GM18861 (cell line): ENCODE measurements at regions not wholly inside any gene's neighbourhood (a gene's known extent, or its start where the extent isn't known, plus 50 kb on each side); places are given as distances from the start of the nearest gene placed in this dataset.

Experiments
- ATAC-seq: cut with Tn5 transposase; IDR thresholded peaks from one replicate; pipeline ENCODE4 v1.9.1; 2021; ENCODE audit not compliant: unreplicated experiment

DNA sequence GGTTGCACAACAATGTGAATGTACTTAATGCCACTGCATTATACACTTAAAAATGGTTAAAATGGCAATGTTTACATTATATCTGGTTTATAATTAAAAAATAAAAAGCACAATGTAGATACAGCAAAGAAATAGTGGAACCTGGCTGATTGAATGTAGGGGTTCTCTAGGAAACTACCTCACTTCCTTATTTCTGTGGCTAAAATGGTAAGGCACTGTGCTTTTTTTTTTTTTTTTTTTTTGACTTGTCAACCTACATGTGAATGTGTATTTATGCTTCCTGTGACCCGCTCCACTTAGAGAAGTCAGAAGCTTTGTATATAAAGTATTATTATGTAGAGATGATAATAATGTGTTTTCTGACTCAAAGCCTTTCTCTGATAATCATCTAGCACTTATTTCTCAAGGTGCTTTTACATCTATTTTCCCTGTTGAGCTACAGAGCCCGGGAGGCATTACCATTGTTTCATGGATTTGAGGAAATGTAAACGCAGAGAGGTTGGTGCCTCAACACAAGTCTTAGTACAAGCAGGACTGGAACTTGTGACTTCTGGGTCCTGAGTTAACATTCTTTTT, 55.0 kb downstream of the SOX4 start:
- peak; percentile 63 for ATAC-seq

DNA sequence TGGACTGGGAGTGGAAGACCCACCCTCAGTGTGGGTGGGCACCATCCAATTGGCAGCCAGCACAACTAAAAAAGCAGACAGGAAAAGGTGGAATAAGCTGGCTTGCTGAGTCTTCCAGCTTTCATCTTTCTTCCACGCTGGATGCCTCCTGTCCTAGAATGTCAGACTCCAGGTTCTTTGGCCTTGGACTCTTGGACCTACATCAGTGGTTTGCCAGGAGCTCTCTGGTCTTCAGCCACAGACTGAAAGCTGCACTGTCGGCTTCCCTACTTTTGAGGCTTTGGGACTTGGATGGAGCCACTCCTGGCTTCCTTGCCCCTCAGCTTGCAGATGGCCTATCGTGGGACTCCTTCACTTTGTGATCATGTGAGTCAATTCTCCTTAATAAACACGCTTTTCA, 59.8 kb downstream of the SOX4 start:
- no peak for ATAC-seq

DNA sequence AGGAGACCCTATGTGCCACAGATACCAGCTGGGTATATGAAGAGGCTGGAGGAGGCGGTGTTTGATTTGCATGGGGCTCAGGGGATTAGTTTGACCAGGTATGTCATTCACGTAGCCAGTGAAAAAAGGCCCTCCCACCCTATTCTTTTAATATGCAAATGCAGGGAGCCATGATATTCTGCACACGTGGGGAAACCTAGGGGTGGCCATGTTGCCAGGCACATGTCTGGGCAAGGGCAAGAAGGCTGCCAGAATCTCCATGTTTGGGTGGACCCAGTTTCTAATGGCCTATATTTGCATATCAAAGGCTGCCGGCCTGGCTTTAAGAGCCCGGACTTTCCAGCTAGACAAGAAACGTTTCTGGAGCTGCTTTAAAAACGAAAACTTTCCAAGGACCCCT, 60.4 kb downstream of the SOX4 start:
- ATAC-seq = no peak

DNA sequence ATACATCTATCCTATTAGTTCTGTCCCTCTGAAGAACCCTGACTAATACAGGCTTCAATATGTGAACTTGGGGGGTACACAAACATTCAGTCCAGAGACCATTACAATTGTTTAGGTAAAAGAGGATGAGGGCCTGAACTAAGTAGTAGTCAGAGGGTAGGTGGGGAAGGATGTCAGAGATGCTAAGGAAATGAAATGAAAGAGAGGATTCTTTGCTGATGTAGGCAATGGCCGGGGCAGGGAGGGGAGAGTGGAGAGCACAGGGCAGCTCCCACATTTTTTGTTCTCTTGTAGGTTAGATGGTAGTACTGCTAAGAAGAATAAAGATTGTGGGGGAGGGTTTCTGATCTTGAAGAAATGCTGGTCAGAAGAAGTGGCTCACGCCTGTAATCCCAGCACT, 60.8 kb downstream of the SOX4 start:
- ATAC-seq = no peak

DNA sequence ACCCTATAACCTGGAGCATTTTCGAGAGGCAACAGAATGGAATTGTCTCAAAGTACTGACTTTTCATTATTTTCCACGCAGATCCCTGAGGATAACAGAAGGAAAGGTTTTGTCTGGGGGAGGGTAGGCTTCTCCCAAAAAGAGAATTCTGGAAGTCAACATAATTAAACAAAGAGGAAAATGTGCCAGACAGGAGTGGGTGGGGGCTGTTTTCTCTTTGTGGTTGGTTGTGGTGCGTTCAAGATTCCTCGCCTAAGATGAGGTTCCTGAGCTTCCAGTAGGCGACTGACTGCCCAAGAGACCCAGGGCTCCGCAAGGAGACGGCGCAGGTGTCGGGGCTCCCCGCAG, 70.4 kb downstream of the SOX4 start:
- no peak for ATAC-seq

DNA sequence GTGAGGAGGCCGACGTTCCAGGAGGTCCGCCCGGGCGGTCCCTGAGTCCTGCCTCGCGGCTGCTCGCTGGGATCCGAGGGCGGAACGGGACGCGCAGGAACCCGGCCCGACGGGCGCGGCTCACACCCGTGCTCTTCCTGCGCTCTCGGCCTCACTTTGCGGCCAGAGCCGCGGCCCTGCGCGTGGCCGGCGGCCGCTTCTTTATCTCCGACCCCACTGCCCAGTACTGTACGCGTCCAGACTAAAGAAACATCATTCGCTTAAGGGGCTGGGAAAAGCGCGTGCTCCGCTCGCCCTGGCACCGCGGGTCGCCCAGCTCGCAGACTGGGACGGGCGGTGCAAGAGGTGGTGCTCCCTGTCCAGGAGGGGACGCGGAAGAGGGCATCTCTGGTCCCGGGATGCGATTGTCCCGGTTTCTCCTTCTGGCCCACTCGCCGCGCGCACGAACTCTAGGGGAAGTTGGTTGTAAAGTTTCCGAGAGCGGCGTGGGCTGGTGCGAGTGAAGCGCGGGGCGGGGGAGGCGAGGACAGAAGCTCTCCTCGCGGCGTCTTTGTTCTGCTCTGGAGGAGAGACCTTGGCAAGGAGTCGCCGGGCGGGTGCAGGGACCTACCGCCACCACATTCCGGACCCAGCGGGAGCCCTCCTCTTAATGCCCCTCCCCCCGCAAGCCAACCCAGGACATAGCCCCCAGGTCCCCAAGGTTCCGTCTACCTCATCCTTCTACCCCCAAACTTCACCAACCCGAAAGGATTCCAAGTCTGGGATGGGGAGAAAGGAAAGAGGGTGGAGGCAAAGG, 71.0 kb downstream of the SOX4 start:
- no peak for ATAC-seq

DNA sequence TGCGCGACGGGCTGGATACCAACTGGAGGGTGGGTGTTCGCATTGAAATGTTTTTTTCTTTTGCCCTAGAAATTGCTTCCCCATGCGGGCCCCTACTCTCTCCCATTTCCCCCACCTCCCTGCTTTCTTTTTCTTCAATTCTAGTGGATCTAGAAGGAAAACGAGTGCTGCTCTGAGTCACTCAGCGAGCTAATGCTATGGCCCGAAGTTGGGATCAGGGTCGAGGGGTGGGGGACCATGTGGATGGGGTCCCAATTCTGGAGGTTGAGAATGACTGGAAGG, 71.5 kb downstream of the SOX4 start:
- no peak for ATAC-seq

DNA sequence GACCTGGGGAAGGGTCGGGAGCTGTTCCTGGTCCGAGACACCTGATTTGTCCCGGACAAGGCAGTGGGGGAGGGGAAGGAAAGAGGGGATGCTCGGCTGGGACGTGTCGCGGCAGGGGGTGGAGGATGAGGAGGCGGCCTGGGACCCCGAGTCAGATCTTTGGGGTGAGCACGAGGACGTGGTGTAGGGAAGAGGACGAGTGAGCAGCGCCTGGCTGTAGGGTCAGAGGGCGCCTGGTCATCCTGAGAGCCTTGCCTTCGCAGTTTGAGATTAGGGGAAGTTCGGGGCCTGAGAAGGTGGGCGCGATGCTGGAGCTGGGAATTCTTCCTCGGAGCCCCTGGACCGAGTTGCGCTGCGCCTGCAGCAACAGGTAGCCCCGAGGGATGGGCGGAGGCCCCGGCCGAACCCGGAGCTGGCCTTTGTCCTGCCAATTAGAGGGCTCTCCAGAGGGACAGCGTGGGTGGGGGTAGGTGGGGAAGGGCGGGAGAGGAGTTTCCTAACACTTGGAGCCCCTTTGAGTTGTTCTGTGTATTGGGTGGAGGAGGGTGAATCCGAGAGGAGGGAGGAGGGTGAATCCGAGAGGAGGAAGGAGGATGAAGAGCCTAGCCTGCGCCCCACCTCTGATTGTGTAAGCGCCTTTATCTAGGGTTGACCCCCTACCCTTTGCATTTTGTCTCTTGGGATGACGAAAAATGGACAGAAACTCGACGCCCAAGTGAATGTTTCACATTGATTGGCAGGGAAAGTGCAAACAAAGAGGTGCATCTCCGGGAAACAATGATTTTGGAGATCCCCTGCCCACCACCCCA, 72.0 kb downstream of the SOX4 start:
- ATAC-seq = no peak

DNA sequence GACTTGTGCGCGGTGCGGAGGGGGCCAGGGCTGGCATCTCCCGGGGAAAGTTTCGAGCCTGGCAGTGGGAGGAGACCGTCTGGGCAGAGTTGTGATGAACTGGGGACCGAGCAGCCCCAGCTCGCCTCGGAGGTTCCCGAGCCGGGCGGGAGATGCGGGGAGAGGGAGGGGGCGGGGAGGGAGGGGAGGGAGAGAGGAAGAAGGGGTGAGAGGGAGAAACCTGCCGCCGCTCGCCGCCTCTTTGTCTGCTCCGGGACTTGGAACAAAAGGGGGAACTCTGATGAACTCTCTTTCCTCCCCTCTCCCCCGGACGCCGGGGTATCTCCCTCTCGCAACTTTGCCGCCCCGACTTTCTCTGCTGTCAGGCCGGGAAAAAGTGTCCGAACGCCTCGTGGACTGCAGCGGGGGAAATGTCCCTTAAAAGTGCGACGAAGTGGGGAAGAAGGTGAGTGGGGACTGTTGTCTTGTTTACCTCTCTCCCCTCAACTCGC, 72.7 kb downstream of the SOX4 start:
- ATAC-seq = no peak

DNA sequence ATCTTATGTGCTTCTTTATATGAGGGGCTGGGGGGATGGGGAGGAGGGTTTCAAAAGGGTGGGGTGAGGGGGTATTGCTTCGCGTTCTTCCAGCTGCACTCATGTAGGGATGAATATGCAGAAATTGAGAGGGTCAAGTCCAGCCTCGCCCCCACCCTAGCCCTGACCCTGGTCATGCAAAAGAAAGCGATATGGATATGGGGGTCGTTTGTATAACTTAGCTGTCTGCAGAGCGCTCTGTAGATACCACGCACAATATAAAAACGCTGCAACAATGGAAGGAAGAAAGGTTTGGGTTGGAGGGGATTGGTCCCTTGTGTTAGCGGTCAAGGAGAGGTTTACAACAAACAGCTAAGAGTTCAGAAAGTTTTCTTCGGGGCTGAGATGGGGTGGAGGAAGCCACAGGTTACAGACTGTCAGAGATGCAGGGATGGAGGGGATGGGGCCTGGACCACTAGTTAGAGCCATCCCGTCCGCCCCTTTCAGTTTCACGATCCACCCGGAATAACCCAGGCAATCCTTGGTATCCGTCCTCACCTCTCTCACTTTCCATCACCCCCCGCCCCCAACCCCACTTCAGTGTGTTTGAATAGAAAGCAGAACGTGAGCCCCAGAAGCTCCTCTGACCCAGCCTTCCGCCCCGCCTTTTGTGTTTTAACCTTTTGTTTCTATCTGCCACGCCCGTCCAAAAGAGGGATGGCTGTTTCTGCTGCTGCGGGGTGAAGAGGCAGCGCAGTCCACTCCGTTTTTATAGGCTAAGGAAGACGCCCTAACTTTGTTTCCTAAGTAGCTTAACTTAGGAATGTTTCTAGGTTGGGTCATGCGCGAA, 73.5 kb downstream of the SOX4 start:
- no peak for ATAC-seq

DNA sequence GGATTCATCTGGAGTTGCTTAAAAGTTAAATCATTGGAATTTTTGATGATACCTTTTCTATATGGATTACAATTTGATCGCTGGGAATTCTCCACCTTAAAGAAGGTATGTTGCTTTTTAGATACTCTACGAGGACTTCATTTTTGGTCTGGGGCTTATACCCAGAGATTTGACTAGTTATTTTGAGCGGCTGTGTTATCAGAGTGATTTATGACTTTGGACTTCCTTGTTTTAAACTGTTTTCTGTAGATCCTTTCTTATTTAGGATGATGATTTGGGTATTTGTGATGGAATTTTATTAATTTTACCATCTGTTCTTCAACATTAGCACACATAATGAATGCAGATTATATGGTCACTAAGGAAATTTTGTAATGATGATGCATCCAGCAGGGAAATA, 75.2 kb downstream of the SOX4 start:
- ATAC-seq = no peak

DNA sequence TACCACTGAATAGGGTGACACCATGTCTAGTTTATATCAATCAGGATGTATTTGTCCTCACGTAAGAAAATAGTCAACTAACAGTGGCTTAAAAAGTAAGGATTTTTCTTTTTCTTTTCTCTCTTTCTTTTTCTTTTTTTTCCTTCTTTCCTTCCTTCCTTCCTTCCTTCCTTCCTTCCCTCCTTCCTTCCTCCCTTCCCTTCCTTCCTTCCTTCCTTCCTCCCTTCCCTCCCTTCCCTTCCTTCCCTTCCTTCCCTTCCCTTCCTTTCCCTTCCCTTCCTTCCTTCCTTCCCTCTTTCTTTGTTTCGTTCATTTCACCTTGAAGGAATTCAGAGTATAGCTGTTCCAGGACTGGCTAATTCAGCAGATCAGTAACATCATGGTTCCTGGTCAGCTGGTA, 83.2 kb downstream of the SOX4 start:
- no peak for ATAC-seq

DNA sequence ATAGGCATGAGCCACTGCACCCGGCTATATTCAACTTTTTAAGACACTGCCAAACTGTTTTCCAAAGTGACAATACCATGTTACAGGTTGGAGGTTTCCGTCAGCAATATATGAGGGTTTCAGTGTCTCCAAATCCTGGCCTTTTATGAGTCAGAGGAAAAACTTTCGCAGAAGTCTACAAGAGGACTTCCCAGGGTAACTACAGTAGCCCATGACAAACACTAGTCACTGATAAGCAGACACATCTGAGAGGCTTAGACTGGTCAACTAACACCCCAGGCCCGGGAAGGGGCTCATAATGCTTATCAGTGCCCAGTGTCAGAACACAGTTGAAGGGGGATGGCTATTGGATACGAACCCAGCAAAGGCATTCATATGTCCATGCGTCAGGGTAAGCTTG, 85.4 kb downstream of the SOX4 start:
- ATAC-seq = no peak

DNA sequence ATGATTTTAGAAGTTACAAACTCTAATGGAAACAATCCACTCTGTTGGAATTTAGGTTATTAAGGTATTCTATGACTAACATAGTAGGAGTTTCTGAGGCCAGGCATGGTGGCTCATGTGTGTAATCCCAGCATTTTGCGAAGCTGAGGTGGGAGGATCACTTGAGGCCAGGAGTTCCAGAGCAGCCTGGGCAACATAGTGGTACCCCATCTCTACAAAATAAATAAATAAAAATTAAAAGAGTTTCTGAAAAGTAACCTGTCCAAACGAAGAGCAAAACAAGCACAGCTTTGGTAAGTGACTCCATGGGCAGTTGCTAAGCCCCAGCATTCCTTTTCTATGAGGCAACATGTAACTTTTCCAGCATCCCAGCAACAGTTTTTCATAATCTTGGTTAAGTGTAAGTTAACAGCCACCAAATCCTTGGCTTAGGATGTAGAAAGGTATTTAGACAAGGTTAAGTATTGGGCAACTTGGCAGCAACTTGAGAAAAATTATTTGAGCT, 86.3 kb downstream of the SOX4 start:
- no peak for ATAC-seq

DNA sequence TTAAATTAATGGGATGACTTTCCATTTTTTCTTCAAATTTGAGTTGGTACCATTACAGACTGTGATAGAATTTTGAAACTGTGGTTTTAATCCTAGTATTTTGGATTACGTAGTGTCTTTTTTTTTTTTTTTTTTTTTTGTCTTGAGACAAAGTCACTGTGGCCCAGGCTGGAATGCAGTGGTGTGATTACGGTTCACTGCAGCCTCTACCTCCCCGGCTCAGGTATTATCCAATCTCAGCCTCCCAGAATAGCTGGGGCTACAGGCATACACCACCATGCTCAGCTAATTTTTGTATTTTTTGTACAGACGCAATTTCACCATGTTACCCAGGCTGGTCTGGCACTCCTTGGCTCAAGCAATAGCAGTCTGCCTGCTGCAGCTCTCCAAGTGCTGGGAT, 87.1 kb downstream of the SOX4 start:
- ATAC-seq = no peak

DNA sequence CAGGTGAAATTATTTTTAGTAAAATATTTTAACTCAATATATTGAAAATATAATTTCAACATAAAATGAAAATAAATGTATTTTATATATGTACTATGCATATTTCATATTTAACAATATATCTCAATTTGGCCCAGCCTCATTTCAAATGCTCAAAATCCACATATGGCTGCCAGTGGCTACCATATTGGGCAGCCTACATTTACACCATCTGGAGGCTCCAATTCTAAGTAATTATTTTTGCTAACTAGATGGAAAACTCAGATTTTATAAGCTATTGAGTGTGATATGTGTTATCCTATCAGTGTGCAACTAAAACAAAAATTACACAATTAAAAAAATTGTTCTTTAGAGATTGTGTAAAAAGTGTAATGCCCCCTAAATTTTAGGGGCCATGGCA, 96.9 kb downstream of the SOX4 start:
- no peak for ATAC-seq

DNA sequence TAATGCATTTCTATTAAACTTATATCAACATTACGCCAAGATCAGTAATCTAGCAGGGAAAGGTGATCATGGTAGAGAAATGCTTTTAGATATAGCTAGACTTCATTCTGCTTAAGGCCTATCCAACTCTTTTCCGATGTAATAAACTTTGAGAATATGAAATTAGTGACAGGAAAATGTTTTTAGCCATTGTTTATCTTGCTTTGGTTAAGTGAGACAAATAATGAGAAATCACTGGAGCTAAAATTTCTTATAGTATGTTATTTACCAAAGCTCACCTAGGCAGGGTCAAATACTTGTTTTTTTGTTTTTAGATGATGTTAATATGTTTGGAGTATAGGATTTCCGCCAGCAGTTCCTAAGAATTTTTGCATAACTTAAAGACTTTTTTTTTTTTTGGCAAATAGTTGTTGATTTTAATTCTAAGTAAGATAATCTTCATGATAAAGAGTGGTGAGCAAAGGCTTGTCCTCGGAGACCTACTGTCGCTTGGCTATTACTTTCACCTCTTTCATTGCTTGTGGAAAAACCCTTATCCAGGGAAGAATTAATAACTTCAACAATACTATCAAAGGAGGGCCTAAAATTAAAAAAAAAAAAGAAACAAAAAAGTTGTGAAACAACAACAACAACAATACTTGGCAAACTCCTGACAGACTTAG, 98.3 kb downstream of the SOX4 start:
- ATAC-seq = no peak

DNA sequence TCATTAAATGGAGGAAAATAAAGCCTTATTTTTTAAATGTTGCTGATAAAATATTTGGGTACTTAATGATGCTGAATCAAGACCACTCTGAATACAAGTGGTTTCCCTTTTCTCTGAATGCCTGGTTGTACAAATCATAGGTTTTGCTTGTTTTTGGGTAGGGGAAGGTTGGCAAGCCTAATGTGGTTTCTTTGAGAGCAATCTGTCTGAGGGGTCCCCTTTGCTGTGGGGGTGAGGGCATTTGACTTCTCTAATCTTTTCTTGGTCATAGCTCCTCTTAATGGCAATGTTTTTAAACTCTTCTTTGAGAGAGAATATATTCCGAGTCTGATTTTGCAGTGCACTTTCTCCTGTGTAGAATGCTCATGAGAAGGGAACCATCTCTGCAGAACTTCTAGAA, 99.2 kb downstream of the SOX4 start:
- ATAC-seq = no peak

DNA sequence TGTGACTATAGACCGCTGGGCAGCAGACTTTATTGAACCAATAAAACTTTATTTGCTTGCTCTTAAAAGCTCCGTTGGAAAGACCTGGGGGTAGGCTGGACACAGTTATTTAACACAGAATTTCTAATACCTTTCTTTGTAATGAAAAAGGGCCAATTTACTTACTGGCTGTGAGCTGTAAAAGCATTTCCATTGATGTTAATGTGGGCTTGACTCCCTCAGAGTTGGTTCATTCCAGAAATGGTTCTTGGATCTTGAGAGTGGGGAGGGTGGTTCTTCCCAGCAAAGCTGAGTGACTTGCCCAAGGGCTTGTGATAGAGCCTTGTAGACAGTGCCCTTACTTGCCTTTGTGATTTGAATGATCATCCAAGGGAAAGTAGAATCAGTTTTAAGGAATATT, 100.6 kb downstream of the SOX4 start:
- no peak for ATAC-seq

DNA sequence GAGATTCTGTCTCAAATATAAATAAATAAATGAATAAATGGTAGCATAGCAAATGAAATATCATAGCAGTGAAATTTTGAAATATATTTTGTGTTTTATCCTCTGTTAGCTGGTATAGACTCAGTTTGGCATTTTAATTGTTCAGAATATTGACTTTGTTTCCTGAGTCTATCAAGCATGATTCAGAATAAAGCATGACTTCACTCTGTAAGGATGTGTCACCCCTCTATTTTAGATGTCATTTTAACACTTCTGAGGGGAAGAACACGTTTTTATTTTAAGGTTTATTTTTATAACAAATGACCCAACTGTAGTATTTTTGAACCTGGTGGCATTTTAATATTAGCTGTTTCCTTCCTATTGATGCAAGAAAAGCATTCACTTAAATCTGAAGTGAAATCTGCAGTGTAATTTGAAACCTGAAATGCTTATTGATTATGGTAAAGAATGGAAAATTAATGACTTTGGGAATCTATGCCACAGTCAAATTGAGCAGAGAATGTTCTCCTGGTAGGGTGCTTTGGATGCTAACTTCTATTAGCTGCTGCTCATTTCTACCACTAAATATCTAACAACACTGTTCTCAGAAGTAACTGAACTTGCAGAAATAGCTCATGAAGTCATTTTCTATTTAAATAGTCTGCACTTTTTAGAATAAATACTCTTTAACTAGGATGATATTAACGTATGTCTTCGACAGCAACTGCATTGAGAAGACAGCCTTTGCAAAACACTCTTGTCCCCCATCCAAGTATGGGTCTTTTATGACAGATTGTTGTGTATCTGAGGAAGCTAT, 114.2 kb downstream of the SOX4 start:
- no peak for ATAC-seq
